PC-3 (cell line): ENCODE measurements at regions not wholly inside any gene's neighbourhood (a gene's known extent, or its start where the extent isn't known, plus 50 kb on each side); places are given as distances from the start of the nearest gene placed in this dataset.

Experiments
- ATAC-seq: fragments of 200-7000 bp; cut with Tn5 transposase; 2 replicates; pipeline ENCODE4 v1.9.1; 2020; ENCODE audit warnings: mild to moderate bottlenecking, moderate library complexity
- BruUV-seq: library from RNA; stranded (reverse); fragments of 400-500 nt; replicated peaks from 2 replicates; lab custom pipeline; 2021; lab: Mats Ljungman, UMichigan
- CTCF ChIA-PET: fragments of 300-600 bp; sonication (Branson Sonifier 250); formaldehyde crosslinking; loops from one replicate; lab custom pipeline; 2022; ENCODE audit warnings: antibody characterized with exemption; lab: Charles Lee
- POLR2A ChIA-PET: fragments of 300-600 bp; sonication (Branson Sonifier 250); formaldehyde crosslinking; loops from one replicate; lab custom pipeline; 2022; ENCODE audit warnings: antibody characterized with exemption; ENCODE audit not compliant: unreplicated experiment; lab: Charles Lee
- DNase-seq: peaks from one replicate; pipeline ENCODE4 v3.0.0-alpha.2; 2015
- H2AFZ ChIP-seq: fragments of 300-600 bp; sonication (generic); 2 replicates; pipeline ENCODE4 v1.6.0; 2016; ENCODE audit warnings: antibody characterized with exemption, low read length
- H3F3A ChIP-seq: fragments of 300-600 bp; sonication (generic); one replicate; pipeline ENCODE4 v1.6.0; 2017; ENCODE audit warnings: antibody characterized with exemption, low read length, control low read depth, mild to moderate bottlenecking; ENCODE audit not compliant: unreplicated experiment
- H3K27ac ChIP-seq: fragments of 300-600 bp; sonication (generic); 2 replicates; pipeline ENCODE4 v1.5.1; 2016; ENCODE audit warnings: mild to moderate bottlenecking, low read length
- H3K27me3 ChIP-seq: fragments of 300-600 bp; sonication (generic); 2 replicates; pipeline ENCODE4 v1.6.1; 2016; ENCODE audit warnings: low read length, mixed read lengths
- H3K36me3 ChIP-seq: fragments of 300-600 bp; sonication (generic); 2 replicates; pipeline ENCODE4 v1.6.1; 2016; ENCODE audit warnings: low read depth, mixed run types, low read length, mixed read lengths
- H3K4me1 ChIP-seq: fragments of 300-600 bp; sonication (generic); 2 replicates; pipeline ENCODE4 v1.5.1; 2016; ENCODE audit warnings: low read length; ENCODE audit not compliant: insufficient read depth
- H3K4me2 ChIP-seq: fragments of 300-600 bp; sonication (generic); 2 replicates; pipeline ENCODE4 v1.6.0; 2016; ENCODE audit warnings: low read length
- H3K4me3 ChIP-seq: fragments of 300-600 bp; sonication (generic); 2 replicates; pipeline ENCODE4 v1.5.1; 2016; ENCODE audit warnings: mild to moderate bottlenecking, low read length, mixed read lengths
- H3K79me2 ChIP-seq: fragments of 300-600 bp; sonication (generic); 2 replicates; pipeline ENCODE4 v1.6.1; 2017; ENCODE audit warnings: low read length, mixed read lengths
- H3K9ac ChIP-seq: fragments of 300-600 bp; sonication (generic); 2 replicates; pipeline ENCODE4 v1.6.0; 2016; ENCODE audit warnings: mild to moderate bottlenecking, low read length
- H3K9me2 ChIP-seq: fragments of 300-600 bp; sonication (generic); replicated peaks from 2 replicates; pipeline ENCODE4 v1.6.1; 2016; ENCODE audit warnings: mixed run types, low read length, mixed read lengths
- H3K9me3 ChIP-seq: fragments of 300-600 bp; sonication (generic); 2 replicates; pipeline ENCODE4 v1.6.1; 2016; ENCODE audit warnings: low read length, mixed read lengths
- H4K20me1 ChIP-seq: fragments of 300-600 bp; sonication (generic); 2 replicates; pipeline ENCODE4 v1.6.1; 2016; ENCODE audit warnings: low read length, mixed read lengths
- EZH2 ChIP-seq: fragments of 300-600 bp; sonication (generic); IDR thresholded peaks from one replicate; pipeline ENCODE4 v1.6.1; 2017; ENCODE audit warnings: antibody characterized with exemption, mild to moderate bottlenecking, low read length; ENCODE audit not compliant: unreplicated experiment
- EZH2phosphoT487 ChIP-seq: fragments of 300-600 bp; sonication (generic); IDR thresholded peaks from 2 replicates; pipeline ENCODE4 v1.6.1; 2018; ENCODE audit warnings: mild to moderate bottlenecking, antibody characterized with exemption, low read length, borderline replicate concordance
- intact Hi-C: fragments of 100-400 bp; cut with micrococcal nuclease; formaldehyde crosslinking; loops from 2 replicates; pipeline ENCODE4 v1.9.0; 2023
- TF ChIP-seq, protein P1 (sequence below): fragments of 300-600 bp; sonication (generic); conservative IDR thresholded peaks from 2 replicates; pipeline ENCODE4 v1.5.1; 2017; ENCODE audit warnings: antibody characterized with exemption, low read depth, mild to moderate bottlenecking, low read length

DNA sequence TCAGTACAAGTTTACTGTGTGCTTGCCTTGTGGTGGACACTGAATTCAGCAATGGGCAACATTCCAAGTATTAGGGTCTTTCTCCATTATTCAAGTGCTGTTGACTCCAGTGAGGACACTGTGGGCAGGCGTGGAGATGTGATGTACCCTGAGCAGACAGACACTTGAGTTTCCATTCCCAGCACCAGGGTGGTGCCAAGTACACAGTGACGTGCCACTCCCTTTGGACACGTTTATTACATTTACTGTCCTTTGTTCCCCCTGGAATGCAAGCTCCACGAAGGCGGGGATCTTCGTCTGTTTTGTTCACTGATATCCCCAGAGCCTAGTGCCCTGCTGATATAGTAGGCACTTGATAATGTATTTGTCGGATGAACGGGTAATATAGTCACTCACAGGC is 130.6 kb upstream of the STX18 start:
- no peak overlapping the region for H3K9ac ChIP-seq
- no peaks in the 10 kb centered on the region for H3K4me1 ChIP-seq
- TF ChIP-seq EZH2phosphoT487: no peak
- TF ChIP-seq, protein P1, sequence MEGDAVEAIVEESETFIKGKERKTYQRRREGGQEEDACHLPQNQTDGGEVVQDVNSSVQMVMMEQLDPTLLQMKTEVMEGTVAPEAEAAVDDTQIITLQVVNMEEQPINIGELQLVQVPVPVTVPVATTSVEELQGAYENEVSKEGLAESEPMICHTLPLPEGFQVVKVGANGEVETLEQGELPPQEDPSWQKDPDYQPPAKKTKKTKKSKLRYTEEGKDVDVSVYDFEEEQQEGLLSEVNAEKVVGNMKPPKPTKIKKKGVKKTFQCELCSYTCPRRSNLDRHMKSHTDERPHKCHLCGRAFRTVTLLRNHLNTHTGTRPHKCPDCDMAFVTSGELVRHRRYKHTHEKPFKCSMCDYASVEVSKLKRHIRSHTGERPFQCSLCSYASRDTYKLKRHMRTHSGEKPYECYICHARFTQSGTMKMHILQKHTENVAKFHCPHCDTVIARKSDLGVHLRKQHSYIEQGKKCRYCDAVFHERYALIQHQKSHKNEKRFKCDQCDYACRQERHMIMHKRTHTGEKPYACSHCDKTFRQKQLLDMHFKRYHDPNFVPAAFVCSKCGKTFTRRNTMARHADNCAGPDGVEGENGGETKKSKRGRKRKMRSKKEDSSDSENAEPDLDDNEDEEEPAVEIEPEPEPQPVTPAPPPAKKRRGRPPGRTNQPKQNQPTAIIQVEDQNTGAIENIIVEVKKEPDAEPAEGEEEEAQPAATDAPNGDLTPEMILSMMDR: no peak
- TF ChIP-seq EZH2: no peak
- H3K4me3 ChIP-seq: no peak overlapping the region
- H3K27me3 ChIP-seq: no peaks in the 10 kb centered on the region
- DNase-seq (no peak), ATAC-seq (no peak)
- no peaks in the 10 kb centered on the region for H4K20me1 ChIP-seq
- no TSS peak for BruUV-seq
- H3K9me2 ChIP-seq: no peaks in the 10 kb centered on the region
- ChIA-PET POLR2A (no interaction called here), CTCF (no interaction called here)
- H3F3A ChIP-seq: no peaks in the 10 kb centered on the region
- no peak overlapping the region for H3K4me2 ChIP-seq
- no peaks in the 10 kb centered on the region for H3K79me2 ChIP-seq
- no peak overlapping the region for H2AFZ ChIP-seq
- H3K9me3 ChIP-seq: no peaks in the 10 kb centered on the region
- H3K36me3 ChIP-seq: no peaks in the 10 kb centered on the region
- intact Hi-C loops: no loop called here
- no peak overlapping the region for H3K27ac ChIP-seq

DNA sequence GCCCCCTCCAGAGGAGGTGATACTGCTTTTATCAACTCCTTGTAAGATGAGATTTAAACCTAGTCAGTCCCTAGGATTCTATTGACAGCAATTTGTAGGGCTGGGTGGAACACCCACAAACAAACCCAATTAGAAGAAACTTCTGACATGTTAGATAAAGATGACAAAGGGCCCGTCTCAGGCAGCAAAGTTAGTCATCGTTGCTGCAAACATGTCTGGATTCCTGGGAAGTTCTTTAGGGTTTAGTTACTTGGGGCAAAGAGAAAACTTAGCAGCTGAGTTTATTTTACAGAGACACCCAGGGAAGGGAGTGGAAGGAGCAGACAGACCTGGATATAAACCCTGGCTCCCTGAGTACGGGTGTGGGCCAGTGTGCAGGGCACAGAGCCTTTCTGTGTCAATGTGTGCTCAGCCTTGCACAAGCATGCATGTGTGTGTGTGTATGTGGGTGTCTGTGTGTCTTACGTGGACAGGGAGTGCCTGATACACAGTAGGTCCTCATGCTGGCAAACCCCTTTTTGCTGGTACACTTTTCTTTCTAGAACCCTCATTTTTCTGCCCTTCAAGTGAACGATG is 130.0 kb upstream of the STX18 start:
- Histone ChIP-seq H3K9ac (no peak overlapping the region), H4K20me1 (no peaks in the 10 kb centered on the region), H3F3A (no peaks in the 10 kb centered on the region), H3K27me3 (no peaks in the 10 kb centered on the region), H3K79me2 (no peaks in the 10 kb centered on the region), H3K4me3 (no peak overlapping the region), H2AFZ (no peak overlapping the region), H3K9me2 (no peaks in the 10 kb centered on the region), H3K4me1 (no peaks in the 10 kb centered on the region), H3K36me3 (no peaks in the 10 kb centered on the region), H3K9me3 (no peaks in the 10 kb centered on the region), H3K27ac (no peak overlapping the region), H3K4me2 (no peak overlapping the region)
- no peak for TF ChIP-seq EZH2
- TF ChIP-seq EZH2phosphoT487: no peak
- TF ChIP-seq, protein P1: no peak
- CTCF ChIA-PET: no interaction called here
- intact Hi-C loops: no loop called here
- BruUV-seq: no TSS peak
- ATAC-seq (no peak), DNase-seq (no peak)
- POLR2A ChIA-PET: no interaction called here

DNA sequence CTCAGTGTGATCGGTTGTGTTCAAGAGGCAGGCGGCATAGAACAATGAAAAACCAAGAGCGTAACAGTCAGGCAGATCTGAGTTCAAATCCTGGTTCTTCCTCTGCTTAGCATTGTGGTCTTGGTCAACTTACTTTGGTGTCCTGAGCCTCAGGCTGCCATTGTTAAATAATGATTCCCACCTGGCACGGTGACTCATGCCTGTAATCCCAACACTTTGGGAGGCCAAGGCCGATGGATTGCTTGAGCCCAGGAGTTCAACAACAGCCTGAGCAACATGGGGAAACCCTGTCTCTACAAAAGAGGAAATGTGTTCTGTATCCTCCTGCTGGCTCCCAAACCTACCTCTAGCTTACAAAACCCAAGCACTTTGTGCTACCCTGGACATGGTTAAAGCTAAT is 129.0 kb upstream of the STX18 start:
- no peak for DNase-seq
- BruUV-seq: no TSS peak
- TF ChIP-seq EZH2phosphoT487: no peak
- TF ChIP-seq EZH2: no peak
- TF ChIP-seq, protein P1: no peak

More for the DNA sequence above, 129.0 kb upstream of the STX18 start:
- H3K27me3 ChIP-seq: no peaks in the 10 kb centered on the region
- no peaks in the 10 kb centered on the region for H3K36me3 ChIP-seq
- no peaks in the 10 kb centered on the region for H3K9me2 ChIP-seq
- ATAC-seq: no peak
- intact Hi-C loops: no loop called here
- no peaks in the 10 kb centered on the region for H4K20me1 ChIP-seq
- no peaks in the 10 kb centered on the region for H3K79me2 ChIP-seq
- H3F3A ChIP-seq: no peaks in the 10 kb centered on the region
- no peak overlapping the region for H3K9ac ChIP-seq
- CTCF ChIA-PET: no interaction called here
- H3K9me3 ChIP-seq: no peaks in the 10 kb centered on the region
- H2AFZ ChIP-seq: no peak overlapping the region
- H3K4me1 ChIP-seq: no peaks in the 10 kb centered on the region
- no peak overlapping the region for H3K4me2 ChIP-seq
- POLR2A ChIA-PET: no interaction called here
- H3K4me3 ChIP-seq: no peak overlapping the region
- H3K27ac ChIP-seq: no peak overlapping the region
